NCI-H146 (cell line): ENCODE measurements at regions not wholly inside any gene's neighbourhood (a gene's known extent, or its start where the extent isn't known, plus 50 kb on each side); places are given as distances from the start of the nearest gene placed in this dataset.

ENCODE experiments used
- DNase-seq: peaks from one replicate; lab custom pipeline; 2025; lab: John Stamatoyannopoulos, UW

- no peak for DNase-seq
Observed at GRCh38 chr3:68163062-68163461, 508.6 kb upstream of the SUCLG2 start.

GRCh38 chr3:68162644-68163043, 508.2 kb upstream of the SUCLG2 start:
- no peak for DNase-seq

GRCh38 chr3:68151359-68151758, 496.9 kb upstream of the SUCLG2 start:
- peak; percentile 46 for DNase-seq

- DNase-seq: peak; percentile 48
Observed at GRCh38 chr3:68148447-68148846, 494.0 kb upstream of the SUCLG2 start.

- DNase-seq: no peak
Observed at GRCh38 chr3:68142441-68142840, 488.0 kb upstream of the SUCLG2 start.

GRCh38 chr3:68139897-68140296, 485.5 kb upstream of the SUCLG2 start:
- no peak for DNase-seq

GRCh38 chr3:68136411-68136810, 482.0 kb upstream of the SUCLG2 start:
- DNase-seq: no peak

GRCh38 chr3:68135067-68135466, 480.7 kb upstream of the SUCLG2 start:
- DNase-seq: peak; percentile 77

GRCh38 chr3:68129065-68129464, 474.7 kb upstream of the SUCLG2 start:
- no peak for DNase-seq

GRCh38 chr3:68123231-68123630, 468.8 kb upstream of the SUCLG2 start:
- no peak for DNase-seq

GRCh38 chr3:68121287-68121686, 466.9 kb upstream of the SUCLG2 start:
- no peak for DNase-seq

- DNase-seq: peak; percentile 4
Observed at GRCh38 chr3:68116580-68116979, 462.2 kb upstream of the SUCLG2 start.

GRCh38 chr3:68103811-68104210, 449.4 kb upstream of the SUCLG2 start:
- no peak for DNase-seq

GRCh38 chr3:68090571-68090970, 436.2 kb upstream of the SUCLG2 start:
- no peak for DNase-seq

- DNase-seq: no peak
Observed at GRCh38 chr3:68089572-68090011, 435.2 kb upstream of the SUCLG2 start.

- DNase-seq: no peak
Observed at GRCh38 chr3:68088636-68089035, 434.2 kb upstream of the SUCLG2 start.

- DNase-seq: peak; percentile 6
Observed at GRCh38 chr3:68088216-68088615, 433.8 kb upstream of the SUCLG2 start.

GRCh38 chr3:68072062-68072461, 417.6 kb upstream of the SUCLG2 start:
- DNase-seq: no peak

GRCh38 chr3:68070186-68070585, 415.8 kb upstream of the SUCLG2 start:
- no peak for DNase-seq

GRCh38 chr3:68067314-68067713, 412.9 kb upstream of the SUCLG2 start:
- no peak for DNase-seq

- DNase-seq: no peak
Observed at GRCh38 chr3:68062926-68063325, 408.5 kb upstream of the SUCLG2 start.

GRCh38 chr3:68060910-68061309, 406.5 kb upstream of the SUCLG2 start:
- no peak for DNase-seq

- DNase-seq: peak; percentile 39
Observed at GRCh38 chr3:68060191-68060590, 405.8 kb upstream of the SUCLG2 start.

GRCh38 chr3:68059628-68060152, 405.3 kb upstream of the SUCLG2 start:
- peak; percentile 33 for DNase-seq
